Uterus (tissue), 2 donors: ENCODE measurements at regions not wholly inside any gene's neighbourhood (a gene's known extent, or its start where the extent isn't known, plus 50 kb on each side); places are given as distances from the start of the nearest gene placed in this dataset.

Experiments used
- CTCF ChIP-seq, 4 experiments: fragments of 200-600 bp in 2 of 4; fragments of 450-650 bp in 2 of 4; sonication (generic) in 2 of 4; IDR thresholded peaks; one replicate each; pipeline ENCODE4 v1.5.1; 2016 to 2019; ENCODE audit warnings: antibody characterized with exemption in 4 of 4, mild to moderate bottlenecking in 2 of 4, moderate library complexity in 1 of 4
- POLR2A ChIP-seq, 2 donors: fragments of 450-650 bp; IDR thresholded peaks; one replicate each; pipeline ENCODE4 v1.6.1; 2016; ENCODE audit warnings: antibody characterized with exemption in 2 of 2, mild to moderate bottlenecking in 1 of 2, moderate library complexity in 1 of 2

- TF ChIP-seq CTCF (IDR thresholded peaks at IDR 0.05) (no peak), POLR2A (IDR thresholded peaks at IDR 0.05) (no peak)
Observed at GRCh38 chr2:4765787-4766530, 926.2 kb upstream of the SOX11 start.
